ENCODE measurements at regions not wholly inside any gene's neighbourhood (a gene's known extent, or its start where the extent isn't known, plus 50 kb on each side); places are given as distances from the start of the nearest gene placed in this dataset.
A peak's percentile ranks its signal among the peaks of the same experiment; 100 is the strongest.

GRCh38 chr4:178633263-178633662 lies 1191.0 kb upstream of the AGA start:
- DNase-seq: no peak

GRCh38 chr4:178664621-178665020 lies 1222.4 kb upstream of the AGA start:
- DNase-seq: no peak

GRCh38 chr4:178665916-178666315 lies 1223.7 kb upstream of the AGA start:
- no peak for DNase-seq

- no peak for DNase-seq
Measured at GRCh38 chr4:178671766-178672165, 1229.5 kb upstream of the AGA start.

DNA sequence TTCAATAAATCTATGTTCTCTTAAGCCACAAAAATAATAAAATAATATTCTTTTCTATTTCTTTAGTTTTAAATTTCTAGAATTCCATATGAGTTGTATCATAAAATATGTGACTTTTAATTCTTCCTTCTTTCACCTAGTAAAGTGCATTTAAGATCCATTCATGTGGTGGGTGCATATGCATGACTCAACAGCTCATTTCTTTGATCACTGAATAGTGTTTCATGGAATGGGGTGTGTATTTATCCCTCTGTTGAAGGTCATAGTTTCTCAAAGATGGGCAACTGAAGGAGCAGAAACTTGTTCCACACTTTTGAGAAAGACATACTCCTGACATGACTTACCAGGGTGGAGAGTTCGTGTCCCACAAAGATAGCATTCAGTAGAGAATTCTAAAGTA lies 1230.3 kb upstream of the AGA start:
- no peak for DNase-seq

DNA sequence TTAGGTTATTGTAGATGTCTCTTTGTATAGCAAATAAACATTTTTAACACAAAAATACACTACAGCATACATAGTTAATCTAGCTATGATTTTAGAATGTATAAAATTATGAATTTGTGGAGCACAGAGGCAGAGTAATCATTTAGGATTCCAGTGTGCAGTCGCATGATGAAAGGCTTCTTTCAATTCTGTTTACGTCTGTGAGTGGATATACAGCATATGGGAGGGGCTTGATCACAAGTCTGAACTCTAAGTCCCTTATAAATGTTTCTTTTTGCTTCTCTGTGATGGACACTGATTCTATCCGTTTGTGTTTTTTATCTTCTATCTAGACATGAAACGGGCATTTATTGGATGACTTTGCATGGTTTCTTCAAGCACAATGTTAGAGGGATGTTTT lies 1239.6 kb upstream of the AGA start:
- no peak for DNase-seq

GRCh38 chr4:178689926-178690325 lies 1247.7 kb upstream of the AGA start:
- DNase-seq: no peak

DNA sequence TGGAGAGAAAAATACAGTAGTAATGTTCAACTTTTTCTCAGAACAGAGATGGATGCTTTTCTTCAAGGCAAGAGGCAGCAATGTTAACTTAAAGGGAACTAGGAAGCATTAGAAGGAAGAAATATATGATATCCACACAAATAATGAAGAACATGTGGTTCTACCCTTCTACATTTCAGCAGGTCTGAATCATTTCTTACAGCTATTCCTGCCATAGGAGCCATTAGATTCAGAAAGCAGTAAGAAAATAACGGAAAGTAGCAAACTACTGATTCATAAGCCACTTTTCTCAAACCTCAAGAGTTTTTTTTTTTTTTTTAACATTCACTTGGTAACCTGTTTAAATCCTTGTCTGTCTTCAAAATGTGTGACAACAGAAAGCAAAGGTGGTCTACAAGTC lies 1251.6 kb upstream of the AGA start:
- DNase-seq: no peak

DNA sequence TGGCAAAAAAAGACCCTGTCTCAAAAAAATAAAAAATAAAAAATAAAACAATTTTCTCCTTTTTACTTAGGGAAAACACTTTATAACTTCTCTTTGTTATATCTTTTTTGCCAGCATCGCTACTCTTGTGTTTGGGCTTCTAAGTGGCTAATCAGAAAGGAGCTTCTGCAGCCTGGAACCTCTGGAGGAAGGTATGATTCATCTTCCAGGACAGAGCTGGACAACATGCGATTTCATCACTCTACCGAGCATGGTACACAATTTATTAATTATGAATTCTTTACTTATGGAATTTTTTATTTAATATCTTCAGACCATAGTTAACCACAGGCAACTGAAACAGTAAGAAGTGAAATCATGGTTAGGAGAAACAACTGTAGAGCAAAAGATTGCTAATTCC lies 1254.3 kb upstream of the AGA start:
- no peak for DNase-seq

- no peak for DNase-seq
Measured at GRCh38 chr4:178712486-178712885, 1270.2 kb upstream of the AGA start.

- DNase-seq: no peak
Measured at GRCh38 chr4:178738026-178738425, 1295.8 kb upstream of the AGA start.

- no peak for DNase-seq
Measured at GRCh38 chr4:178745203-178745602, 1303.0 kb upstream of the AGA start.

DNA sequence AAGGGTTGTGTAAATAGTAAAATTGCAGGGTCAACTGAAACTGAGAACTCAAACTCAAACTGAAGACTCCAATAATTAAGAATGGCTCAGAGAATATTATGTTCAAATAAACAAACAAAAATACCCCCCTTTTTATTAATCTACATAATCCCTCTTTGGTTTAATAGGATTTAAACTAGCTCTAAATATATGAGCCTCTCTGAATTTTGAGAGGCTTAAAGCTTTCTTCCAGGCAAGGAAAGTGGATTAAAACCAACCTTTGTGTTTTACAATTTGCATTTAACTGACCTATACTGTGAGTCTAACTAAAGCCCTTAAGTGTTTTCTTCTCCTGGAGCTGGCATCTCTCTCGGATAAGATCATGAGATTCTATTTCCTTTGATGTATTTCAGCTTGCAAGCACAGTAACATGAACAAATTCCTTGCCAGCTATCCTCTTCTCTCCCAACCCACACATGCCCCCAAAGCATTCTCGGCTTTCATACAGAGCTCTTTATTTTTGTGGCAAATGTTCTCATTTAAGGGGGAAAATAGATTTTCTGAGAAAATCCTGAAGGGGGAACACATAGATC lies 1310.8 kb upstream of the AGA start:
- DNase-seq: no peak

- DNase-seq: peak; percentile 3
Measured at GRCh38 chr4:178778496-178778895, 1336.3 kb upstream of the AGA start.

DNA sequence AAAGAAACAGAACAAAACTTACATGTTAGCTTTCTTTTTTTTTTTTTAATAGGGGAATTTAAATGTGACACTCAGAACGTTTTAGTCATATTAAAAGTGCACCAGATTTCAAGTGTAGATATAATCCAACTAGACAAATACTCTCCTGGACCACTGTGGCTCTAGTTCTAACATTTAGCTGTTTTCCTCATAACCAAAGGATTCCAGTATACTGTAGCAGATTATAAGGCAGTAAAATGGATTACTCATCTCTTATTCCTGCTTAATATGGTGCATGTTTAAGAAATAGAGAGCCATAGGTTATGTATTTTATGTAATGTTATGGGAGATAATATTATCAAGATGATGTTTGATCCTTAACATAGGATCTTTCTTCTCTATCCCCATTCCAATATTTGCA lies 1339.5 kb upstream of the AGA start:
- DNase-seq: no peak

DNA sequence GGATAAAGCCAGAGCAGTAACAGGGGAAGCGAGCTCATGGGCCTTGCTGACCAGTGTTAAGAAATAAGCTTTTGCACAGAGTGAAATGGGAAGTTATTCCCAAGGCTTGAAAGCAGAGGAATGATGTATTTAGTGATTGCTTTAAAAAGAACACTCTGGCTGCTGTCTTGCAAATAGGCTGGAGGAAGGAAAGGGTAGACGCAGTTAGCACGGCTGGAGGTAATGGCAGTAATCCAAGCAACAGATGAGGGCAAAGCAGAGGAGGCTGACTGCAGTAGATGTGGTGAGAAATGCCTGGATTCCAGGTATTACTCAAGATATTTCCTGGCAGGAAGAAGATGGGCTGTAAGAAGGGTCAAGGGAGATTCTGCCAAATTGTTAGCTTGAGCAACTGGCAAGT lies 1342.3 kb upstream of the AGA start:
- DNase-seq: no peak

DNA sequence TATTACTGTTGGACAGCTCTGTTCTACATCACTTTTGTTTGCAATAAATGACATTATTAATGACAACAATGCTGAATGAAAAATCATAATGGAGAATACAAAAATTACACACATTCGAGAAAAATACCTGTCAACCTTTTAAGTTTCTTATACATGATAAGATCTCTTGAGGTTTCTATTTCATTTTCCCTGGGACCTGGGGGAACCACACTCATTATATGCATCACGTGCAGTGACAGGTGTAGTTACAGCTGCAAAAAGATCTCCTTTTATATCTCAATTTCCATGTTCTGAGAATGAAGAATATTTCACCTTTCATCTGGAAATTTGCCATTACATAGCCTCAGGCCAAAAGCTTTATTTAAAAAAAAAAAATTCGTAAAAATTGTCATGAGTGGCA lies 1347.0 kb upstream of the AGA start:
- no peak for DNase-seq

DNA sequence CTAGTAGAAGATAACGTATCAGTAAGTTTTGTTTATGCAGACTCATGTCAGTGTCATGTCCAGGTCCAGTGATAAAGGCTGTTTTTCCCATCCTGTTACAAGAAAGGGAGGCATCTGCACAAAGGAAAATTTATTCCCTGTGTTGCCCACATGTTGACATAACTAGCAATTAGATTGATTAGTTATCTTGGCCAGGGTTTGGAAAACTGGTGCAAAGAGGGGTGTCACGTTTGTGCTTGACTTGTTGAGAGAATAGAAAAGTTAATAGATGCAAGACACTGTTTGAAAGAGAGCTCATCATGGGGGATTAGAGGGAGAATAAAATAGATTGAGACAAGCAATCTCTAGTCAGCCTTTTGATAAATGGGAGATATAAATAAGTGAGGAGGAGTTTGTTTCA lies 1357.0 kb upstream of the AGA start:
- DNase-seq: no peak

DNA sequence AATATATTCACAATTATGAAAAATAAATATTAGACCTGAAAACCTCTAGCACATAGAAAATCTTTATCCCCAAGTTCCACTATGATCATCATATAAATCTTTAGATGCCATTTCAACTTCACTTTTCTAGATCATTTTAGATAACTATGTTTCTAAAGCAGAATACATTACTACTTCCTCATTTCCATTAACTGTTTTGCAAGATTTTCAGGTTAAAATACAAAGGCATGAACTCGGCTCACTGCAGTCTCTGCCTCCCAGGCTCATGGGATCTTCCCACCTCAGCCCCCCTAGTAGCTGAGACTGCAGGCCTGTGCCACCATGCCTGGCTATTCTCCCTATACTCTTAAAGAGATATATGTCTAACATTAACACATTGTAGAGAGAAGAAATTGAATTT lies 1365.9 kb upstream of the AGA start:
- DNase-seq: no peak

- DNase-seq: no peak
Measured at GRCh38 chr4:178809921-178810320, 1367.7 kb upstream of the AGA start.

GRCh38 chr4:178811356-178811755 lies 1369.1 kb upstream of the AGA start:
- no peak for DNase-seq

DNA sequence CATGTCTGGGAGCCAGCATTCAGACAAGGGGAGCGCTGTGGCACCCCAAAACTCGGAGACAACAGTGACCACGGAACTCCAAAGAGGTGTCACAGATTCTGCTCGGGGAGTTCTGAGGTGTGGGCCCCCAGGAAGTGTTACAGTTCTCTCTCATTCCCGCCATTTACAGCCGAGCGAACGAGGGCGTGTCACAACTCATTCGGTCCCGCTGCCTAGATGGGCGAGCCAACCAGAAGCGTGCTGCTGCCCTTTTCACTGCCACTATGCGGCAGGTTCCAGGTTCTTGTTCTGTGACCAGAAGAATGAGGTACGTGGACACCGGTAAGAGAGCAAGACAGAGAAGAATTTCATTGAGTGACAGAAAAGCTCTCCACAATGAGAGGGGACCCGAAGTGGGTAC lies 1370.6 kb upstream of the AGA start:
- no peak for DNase-seq

- no peak for DNase-seq
Measured at GRCh38 chr4:178814908-178815307, 1372.7 kb upstream of the AGA start.

DNA sequence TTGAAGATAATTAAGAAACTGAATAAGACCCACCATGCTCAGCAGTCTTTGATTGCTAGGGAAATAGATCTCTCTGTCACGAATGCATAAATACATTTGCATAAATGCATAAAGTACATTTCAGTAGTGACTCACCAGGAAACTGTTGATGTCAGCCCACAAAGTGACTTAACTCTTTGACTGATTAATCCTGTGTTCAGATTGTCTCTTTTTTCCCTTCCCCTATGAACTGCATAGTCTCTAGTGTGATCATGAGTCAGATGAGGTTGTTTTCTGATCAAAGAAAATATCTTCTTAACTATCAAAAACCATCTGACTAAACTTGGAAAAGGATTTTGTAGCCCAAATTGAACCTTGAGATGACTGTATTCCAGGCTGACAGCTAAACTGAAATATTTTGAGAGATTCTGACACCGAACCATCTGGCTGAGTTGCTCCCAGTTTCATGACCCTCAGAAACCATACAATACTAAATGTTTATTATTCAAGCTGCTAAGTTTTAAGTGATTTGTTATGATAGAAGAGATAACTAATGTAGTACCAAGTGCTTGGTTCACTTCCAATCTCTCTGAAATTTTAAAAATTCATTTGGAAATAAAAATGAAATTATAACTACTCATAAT lies 1381.5 kb upstream of the AGA start:
- DNase-seq: no peak

- no peak for DNase-seq
Measured at GRCh38 chr4:178836865-178837264, 1394.6 kb upstream of the AGA start.

- no peak for DNase-seq
Measured at GRCh38 chr4:178838776-178839175, 1396.5 kb upstream of the AGA start.
